GM21723 (cell line): ENCODE measurements at regions not wholly inside any gene's neighbourhood (a gene's known extent, or its start where the extent isn't known, plus 50 kb on each side); places are given as distances from the start of the nearest gene placed in this dataset.
"Not testable (repeated sequence)": the region's sequence is repeated elsewhere in the genome, so short reads cannot be mapped to it uniquely, and the experiment has no call there.

Source experiments
- ATAC-seq: cut with Tn5 transposase; IDR thresholded peaks from one replicate; pipeline ENCODE4 v1.9.1; 2021; ENCODE audit warnings: mild to moderate bottlenecking, moderate library complexity; ENCODE audit not compliant: unreplicated experiment

DNA sequence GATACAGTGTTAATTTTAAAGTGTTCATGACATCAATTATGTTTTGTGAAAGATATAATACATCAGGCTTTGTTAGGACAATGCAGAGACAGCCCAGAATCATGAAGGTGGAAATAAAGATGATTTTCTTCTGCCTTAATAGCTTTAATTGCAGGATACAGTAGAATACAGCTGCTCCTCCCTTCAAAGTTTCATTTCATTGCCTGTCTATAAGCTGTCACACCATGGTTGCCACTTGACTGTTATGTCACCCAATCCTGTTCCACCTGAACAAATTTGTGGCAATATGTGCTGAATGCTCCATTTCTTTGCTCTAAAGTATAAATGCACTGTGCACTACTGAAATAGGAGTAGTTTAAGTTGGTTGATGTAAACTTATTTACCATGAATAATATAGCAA is 537.8 kb upstream of the ROBO2 start:
- ATAC-seq = no peak

DNA sequence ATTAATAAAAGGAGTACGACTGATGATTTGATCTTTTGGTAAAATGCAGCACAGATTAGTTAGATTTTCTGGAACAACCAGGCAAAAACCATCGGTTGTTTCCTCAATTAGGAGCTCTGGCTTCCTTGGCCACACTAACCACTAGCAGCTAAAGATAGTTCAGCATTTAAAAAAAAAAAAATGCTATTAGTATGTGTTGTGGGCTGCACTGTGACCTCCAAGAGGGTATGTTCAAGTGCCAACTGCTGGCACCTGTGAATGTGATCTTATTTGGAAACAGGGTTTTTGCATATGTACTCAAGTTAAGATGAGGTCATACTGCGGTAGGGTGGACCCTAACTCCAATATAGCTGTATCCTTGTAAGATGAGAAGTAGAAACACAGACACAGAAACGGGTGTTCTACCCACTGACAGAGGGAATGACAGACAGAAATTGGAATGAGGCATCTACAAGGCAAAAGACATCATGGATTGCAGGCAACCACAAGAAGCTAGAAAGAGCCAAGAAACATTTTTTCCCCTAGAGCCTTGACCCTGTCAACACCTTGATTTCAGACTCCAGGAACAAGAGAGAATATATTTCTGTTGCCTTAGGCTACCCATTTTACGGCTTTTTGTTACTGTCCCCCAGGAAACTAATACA is 534.6 kb upstream of the ROBO2 start:
- no peak for ATAC-seq

DNA sequence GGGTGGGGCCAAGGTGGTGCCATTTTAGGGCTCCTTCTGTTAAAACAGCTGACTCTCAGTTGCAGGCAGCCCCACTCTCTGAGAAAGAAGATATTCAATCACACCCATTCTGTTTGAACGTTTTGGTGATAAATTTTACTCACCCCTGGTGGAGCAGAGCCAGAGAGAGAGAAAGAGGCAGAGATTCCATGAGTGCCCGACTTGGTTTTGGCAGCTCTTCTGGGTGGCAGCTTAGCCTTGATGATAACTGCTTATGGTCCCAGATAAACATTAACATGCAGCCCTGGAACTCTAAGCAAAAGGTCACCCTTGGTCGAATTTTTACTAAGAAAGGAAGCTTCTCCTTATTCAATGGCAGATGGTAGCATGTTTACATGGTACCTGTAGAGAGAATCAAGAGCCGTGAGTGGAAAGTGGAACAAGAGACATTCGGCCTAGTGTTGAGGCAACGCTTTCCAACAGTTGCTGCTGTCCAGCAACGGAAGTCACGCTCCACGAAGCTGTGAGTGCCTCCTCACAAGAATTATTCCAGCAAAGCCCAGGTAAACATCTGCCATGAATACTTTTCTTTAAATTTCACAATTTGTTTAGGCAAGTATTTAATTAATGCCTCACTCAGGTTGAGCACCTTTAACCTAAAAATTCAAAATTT is 530.6 kb upstream of the ROBO2 start:
- ATAC-seq = no peak

DNA sequence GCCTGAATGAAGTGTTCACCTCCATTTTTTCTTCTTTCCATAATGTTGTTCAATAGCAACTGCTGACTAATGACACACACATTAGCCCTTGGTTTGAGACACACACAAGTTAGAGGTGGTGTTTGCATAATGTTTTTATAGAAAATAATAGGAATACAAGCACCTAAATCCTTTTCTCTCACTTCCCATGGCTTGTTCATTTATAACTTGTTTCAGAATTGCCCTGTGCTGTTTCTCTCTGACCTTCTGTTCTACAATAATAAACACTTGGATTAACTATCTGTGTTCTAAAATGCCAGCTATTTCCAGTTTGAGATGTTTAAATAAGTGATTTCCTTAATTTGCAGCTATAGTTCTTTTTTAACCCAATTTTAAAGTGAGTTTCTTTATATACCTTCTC is 525.1 kb upstream of the ROBO2 start:
- ATAC-seq = no peak

DNA sequence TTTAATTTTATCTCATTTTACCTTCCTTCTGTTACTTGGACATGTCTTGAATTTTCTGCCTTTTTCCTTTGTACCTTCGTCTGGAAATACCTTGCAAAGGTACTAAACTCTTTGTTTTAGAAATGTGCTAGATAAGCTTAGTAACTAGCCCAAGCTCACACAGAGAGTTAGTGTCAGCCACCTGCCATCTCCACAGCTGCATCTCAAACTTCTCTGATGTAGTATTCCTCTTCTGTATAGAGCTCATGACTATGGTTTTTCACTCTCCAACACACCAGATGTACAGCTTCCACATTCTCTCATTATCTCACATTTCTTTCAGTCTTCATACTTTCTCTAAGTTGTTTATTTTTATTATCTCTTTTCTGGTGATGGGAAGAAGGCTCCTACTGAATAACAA is 516.6 kb upstream of the ROBO2 start:
- ATAC-seq = no peak

DNA sequence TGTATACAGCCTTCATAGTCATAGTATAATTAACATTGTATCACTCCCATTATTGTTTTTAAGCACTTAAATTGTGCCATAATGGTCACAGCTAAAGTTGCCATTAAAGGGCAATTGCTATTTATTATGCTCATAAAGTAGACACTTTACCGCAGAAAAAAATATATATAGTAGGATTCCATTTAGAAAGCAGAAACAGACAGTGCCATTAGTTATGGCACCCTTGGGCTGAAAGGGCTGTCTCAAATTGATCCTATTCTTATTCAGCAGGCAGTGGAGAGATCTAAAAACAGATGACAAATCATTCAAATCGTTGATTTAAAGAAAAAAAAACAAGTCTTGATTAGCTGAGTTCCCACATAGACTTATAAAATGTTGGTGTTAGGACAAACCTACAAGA is 514.2 kb upstream of the ROBO2 start:
- ATAC-seq = no peak

DNA sequence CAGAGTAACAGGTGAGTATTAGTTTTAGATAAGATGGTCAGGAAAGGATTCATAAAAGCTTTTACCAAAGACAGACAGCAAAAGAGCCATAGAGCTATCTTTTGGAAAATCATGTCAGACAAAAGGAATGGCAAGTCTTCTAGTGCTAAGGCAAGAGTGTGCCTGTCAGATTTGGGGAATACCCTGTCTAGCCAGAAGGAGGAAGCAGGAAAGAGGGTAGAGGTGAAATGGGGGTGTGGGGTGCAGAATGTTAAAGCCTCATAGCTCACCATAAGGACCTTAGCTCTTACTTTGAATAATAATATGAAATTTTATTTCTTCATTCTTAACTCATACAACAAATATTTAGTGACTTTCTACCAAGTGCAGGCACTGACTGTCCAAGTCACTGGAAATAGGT is 512.1 kb upstream of the ROBO2 start:
- ATAC-seq = no peak

DNA sequence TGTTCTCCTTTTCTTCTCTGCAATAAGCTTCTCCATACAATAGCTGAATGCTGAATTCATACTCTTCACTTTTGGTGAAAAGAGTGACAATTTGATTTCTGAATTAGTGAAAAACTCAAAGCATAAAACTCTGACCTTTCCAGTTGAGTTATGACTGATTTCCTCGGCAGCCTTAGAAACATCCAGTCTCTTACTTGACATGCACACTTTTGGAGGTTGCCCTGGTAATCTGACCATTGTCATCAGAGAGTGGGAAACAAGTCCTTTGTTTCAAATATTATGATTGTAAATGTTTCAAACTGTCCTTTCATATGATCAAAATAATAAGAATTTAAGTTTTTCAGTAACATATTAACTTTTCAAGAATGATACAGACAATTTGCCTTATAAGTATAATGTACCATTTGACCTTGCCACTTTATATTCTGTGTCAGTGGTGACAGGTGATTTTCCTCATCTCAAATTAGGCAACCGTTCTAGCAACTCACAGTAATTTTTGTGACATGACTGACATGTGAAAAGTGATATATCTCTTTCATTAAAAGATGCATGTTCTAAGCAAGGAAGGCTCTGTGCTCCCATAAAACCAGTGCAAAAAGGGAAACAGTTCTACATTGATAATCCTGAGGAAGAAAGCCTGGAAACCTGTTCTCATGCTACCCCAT is 507.6 kb upstream of the ROBO2 start:
- ATAC-seq = no peak

DNA sequence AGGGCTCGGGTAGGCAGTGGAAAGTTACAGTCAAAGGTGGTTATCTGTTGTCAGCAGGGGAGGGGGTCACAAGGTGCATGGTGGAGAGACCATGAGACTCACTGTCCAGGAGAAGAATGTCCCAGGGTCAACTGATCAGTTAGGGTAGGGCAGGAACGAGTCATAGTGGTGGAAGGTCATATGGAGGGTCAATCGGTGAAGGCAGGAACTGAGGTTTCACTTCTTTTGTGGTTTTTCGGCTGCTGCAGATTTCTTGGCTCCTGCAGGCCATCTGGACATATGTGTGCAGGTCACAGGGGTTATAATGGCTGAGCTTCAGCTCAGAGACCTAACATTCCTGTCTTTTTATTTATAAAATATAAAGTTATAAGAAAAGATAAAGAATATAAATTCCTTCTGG is 506.2 kb upstream of the ROBO2 start:
- not testable (repeated sequence) for ATAC-seq

DNA sequence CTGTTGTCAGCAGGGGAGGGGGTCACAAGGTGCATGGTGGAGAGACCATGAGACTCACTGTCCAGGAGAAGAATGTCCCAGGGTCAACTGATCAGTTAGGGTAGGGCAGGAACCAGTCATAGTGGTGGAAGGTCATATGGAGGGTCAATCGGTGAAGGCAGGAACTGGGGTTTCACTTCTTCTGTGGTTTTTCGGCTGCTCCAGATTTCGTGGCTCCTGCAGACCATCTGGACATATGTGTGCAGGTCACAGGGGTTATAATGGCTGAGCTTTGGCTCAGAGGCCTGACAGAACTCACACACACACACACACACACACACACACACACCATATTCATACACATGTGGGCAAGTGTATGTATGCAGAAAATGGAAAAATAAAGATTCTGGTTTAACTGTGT is 502.0 kb upstream of the ROBO2 start:
- ATAC-seq = peak; percentile 77

DNA sequence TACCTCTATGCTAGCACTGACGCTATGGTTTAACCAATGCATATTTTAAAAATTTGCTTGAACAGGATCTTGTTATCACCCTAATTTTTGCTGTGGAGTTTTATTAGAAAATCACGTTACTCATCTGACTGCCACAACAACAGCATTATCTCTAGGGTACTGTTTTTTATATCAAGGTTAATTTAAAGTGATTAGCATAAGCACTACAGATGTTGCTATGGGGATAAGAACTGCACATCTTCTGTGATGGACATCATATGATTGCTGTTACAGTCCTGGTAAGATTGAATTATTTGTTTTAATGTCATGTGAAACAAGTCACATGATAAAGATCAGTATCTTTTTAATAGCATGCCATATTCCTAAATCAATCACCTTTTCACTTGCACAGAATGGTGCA is 492.2 kb upstream of the ROBO2 start:
- ATAC-seq = no peak

DNA sequence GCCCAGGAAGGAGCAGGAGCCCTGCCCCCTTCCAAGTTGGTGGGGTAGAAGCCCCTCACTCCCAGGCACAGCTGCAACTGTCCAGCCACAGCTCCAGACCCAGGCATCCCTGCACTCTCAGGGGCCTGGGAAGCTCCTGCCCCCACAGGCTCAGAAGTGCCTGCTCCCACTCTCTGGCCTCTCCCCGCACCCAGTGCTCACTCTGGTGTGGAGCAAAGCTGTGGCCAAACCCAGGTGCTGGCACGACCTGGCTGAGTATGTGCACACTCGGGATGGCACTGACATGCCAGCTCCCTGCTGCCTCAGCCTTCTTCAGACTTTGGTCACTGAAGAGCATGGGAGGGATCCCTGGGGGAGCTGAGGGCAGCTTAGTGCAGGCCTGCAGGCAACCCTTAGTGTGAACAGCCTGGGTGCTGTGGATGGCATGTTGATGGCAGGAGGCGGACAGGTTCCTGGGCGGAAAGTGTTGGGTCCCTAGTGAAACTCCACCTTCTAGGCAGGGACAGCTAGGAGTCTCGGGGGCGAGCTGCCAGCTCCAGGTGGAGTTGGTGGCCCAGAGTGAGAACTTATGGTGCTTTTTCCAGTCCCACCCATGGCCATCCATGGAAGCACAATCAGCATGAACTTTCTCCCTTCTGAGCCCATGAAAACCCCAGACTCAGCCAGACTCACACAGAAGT is 489.2 kb upstream of the ROBO2 start:
- no peak for ATAC-seq

DNA sequence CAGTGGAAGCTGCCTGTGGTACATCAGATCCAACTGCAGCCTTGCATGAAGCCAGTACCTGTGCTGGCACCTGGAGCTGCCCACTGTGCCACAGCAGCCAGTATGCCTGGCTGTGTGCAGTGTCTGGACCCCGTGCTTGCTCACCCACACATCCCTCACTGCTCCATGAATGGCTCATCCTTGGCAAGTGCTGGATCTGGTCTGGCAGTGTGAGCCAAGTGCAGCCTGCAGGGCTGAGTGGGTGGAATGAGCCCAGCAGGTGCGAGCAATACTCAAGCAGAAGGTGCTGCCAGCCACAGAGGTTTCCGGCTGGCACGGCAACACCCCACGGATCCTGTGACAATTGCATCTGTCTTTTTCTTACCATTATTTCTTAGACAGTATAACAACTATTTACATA is 488.2 kb upstream of the ROBO2 start:
- ATAC-seq = no peak

DNA sequence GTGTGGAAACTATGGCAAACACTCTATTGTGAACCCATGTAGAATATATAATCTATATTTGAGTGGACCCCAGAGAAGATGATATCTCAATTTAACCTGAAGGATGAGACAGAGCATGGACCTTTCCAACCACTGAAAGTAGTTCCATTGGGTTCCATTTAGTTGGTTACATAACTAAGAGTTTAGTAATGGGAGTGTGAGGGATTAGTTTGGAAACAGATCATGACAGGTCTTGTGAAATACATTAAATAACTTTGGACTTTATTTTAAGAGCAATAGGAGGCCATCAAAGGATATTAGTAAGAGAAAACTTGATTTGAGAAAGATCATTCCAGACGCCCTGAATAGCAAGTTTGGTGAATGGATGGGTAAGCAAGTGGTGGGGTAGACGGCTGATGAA is 487.2 kb upstream of the ROBO2 start:
- ATAC-seq = no peak

DNA sequence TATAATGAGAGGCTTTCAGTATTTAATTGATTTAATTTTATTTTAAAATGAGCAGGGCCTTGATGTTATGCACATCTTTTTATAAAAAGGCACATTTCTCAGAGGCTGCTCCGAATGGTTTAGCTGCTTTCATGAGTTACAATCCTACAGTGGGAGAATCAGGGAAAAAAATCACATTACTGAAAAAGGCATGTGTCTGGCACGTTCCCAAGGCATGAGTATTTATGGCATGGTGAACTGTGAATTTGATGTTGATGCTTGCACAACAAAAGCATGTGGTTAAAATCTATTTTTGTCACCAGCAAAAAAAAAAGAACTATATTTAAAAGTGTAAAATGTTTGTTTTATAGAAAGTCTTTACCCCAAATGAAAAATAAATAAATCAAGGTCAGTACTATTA is 485.2 kb upstream of the ROBO2 start:
- no peak for ATAC-seq

DNA sequence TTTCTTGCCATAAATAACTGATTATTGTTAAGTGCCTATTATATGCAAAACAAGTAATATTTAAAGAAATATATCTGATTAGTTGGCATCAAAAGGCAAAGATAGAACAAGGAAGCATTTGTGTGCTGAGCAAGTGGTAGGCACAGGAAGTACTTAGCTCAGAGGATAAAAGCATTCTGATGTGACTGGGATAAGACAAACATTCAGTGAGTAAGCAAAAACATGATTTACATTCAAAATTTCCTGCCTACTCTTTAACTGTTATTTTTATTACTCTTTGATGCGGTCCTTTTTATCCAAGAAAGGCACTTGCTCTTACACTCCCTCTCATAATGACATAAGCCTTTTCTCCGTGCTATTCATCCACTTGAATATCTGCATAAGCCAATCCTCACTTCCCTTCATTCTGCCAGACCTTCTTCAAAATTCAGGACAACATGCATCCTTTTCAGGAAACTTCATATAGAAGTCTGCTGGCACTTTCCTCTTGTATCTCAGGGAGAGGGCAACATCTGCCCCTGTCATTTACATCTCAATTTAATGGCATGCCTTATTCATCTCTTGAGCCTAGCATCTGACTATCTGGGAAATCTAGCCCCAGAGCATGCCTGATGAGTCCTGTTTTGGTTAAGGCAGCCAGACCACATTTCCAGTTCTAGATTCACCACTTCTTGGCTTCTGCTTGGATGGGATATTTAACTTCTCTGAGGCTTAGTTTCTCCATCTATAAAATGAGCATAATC is 478.2 kb upstream of the ROBO2 start:
- ATAC-seq = no peak

DNA sequence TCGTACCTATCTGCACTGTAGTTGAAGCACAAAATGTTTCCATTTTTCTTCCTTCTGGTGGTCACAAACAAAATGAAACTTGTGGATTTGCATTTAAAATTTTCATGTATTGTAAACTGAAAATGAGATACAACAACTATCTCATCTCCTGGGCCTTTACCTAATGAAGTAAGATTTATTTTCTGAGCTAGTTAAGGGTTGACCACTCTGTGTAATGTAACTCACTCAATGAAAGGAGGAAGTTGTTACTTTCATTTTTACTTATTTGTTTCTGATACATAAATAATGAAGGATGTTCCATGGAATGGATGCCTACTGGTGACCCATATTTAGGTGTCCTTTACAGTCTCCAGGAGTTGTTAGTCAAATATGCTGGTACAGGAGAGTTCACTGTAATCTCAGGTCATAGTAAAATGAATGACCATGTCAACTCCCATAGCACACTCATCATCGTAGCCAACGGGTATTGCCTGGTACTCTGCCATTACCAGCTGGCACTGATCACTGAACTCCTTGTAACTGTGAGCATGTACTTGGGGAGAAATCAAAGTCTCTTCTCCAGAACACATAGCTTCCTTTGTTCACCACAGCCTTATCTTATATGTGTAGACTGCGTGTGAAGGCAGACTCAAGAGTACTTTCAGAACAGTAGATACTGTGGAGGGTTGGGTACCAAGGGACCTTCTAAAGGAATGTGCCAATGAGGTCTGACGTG is 474.2 kb upstream of the ROBO2 start:
- no peak for ATAC-seq

DNA sequence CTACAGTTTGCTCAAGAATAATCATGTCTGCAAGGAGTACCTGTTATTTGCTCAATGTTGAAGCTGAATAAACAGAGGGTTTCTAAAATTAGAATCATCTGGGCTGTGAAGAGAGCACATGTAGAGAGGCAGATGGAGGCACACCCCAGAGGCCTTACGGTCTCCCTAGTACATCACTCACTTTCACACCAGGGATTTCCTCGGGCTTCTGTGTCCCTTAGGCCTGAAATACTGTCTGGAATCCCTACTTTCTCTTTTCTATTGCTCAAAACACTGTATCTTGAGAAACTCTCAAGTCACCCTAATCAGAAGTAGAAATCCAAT is 473.7 kb upstream of the ROBO2 start:
- ATAC-seq = no peak

DNA sequence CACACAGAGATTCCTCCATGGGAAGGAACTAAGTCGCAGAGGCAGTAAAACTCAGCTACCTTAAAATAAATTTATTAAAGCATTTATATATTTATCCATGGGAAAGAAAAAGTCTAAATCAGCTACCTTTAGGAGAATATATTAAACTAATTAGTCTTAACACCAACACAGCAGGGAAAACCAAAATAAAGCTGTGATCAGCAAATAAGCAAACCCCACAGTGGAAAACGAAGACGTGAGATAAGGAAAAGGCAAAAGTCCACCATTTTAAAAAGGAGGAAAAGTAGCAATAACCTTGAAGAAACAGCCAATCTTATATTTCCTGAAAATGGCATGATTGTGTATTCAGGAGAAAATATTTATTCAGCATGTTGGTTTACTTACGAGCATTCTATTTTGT is 473.0 kb upstream of the ROBO2 start:
- no peak for ATAC-seq

DNA sequence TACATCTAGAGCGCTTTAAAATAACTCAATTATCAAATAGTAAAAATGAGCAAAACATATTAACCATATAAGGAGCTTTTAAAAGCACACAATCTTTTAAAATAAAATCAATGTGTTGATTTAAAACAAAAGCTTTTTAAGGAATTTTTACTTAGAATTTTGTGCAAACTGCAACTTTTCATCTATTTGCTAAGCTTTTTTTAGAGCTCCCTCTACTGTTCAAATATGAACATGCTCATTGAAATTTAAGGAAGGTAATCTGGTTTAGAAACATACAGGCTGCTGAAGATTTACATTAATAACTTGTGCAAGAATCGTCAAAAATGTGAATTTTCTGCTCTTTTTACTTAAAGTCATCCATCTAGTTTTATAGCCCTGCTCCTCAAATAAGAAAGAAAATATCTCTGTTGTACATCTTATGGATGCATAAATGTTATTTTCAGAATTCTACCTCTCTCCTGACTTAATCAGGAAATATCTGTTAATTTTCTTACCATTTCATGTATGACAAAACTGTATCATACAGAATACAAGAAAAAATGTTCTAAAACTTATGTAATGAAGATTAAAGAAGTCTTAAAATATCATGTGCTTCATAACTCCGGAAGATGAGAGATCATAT is 469.4 kb upstream of the ROBO2 start:
- no peak for ATAC-seq
